Gastroesophageal sphincter (tissue), 4 donors: ENCODE measurements at regions not wholly inside any gene's neighbourhood (a gene's known extent, or its start where the extent isn't known, plus 50 kb on each side); places are given as distances from the start of the nearest gene placed in this dataset.

Experiments
- ATAC-seq: fragments of 150-250 bp; one replicate; pipeline ENCODE4 v1.9.1; 2016; ENCODE audit warnings: mild to moderate bottlenecking, moderate library complexity
- H3K27ac ChIP-seq, 4 donors: fragments of 200-600 bp; sonication (generic) in 3 of 4; 1 replicate in 3 of 4; 2 replicates in 1 of 4; pipeline ENCODE4 v1.5.1; 2016 to 2019
- H3K27me3 ChIP-seq: fragments of 200-600 bp; sonication (generic); one replicate; pipeline ENCODE4 v1.5.1; 2019
- H3K36me3 ChIP-seq, 2 donors: fragments of 200-600 bp; sonication (generic); one replicate each; pipeline ENCODE4 v1.5.1; 2019; ENCODE audit warnings: control low read depth in 1 of 2
- H3K4me1 ChIP-seq, 3 donors: fragments of 200-600 bp; sonication (generic); 1 replicate in 2 of 3; 2 replicates in 1 of 3; pipeline ENCODE4 v1.5.1; 2016 to 2019; ENCODE audit warnings: control low read depth in 2 of 3
- H3K4me3 ChIP-seq, 2 donors: fragments of 200-600 bp; sonication (generic); one replicate each; pipeline ENCODE4 v1.5.1; 2019; ENCODE audit warnings: mild to moderate bottlenecking in 1 of 2, moderate library complexity in 1 of 2
- H3K9me3 ChIP-seq, 3 donors: fragments of 200-600 bp; sonication (generic); one replicate each; pipeline ENCODE4 v1.5.1; 2017 to 2019; ENCODE audit warnings: control low read depth in 2 of 3
- EP300 ChIP-seq: sonication (generic); formaldehyde crosslinking; IDR thresholded peaks from one replicate; pipeline ENCODE4 v1.6.1; 2017; ENCODE audit warnings: antibody characterized with exemption, mild to moderate bottlenecking
- POLR2A ChIP-seq, 2 donors: fragments of 450-650 bp; IDR thresholded peaks; one replicate each; pipeline ENCODE4 v1.6.1; 2017; ENCODE audit warnings: antibody characterized with exemption in 2 of 2, mild to moderate bottlenecking in 2 of 2, moderate library complexity in 1 of 2
- POLR2AphosphoS5 ChIP-seq: sonication (generic); formaldehyde crosslinking; IDR thresholded peaks from one replicate; pipeline ENCODE4 v1.6.1; 2017; ENCODE audit warnings: antibody characterized with exemption
- WGBS, 2 donors: methylation state at CpG; one replicate each; pipeline ENCODE4 v1.1.5; 2018; ENCODE audit warnings: low coverage in 1 of 2; 5-methylcytosine and 5-hydroxymethylcytosine counted together
- TF ChIP-seq, protein P1 (sequence below), 4 experiments: fragments of 200-600 bp in 2 of 4; fragments of 450-650 bp in 2 of 4; sonication (generic) in 1 of 4; IDR thresholded peaks; one replicate each; pipeline ENCODE4 v1.5.1; 2017 to 2019; ENCODE audit warnings: antibody characterized with exemption in 4 of 4, mild to moderate bottlenecking in 2 of 4, moderate library complexity in 2 of 4

DNA sequence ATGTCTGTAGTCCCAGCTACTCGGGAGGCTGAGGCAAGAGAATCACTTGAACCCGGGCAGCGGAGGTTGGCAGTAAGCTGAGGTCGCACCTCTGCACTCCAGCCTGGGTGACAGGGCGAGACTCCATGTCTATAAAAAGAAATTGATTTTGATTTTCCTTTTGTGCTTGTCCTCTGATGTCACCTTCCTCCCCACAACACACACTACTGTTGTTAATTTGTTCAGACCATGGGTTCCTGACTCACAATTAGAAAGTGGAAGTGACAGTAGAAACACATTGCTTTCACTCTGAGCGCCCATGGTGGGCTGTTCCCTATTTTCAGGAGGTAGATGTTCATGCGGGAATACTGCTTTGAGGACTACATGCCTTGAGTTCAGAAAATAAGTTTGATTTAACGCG, 165.5 kb upstream of the KCNJ6 start:
- H3K4me1 ChIP-seq, result no peaks in the 10 kb centered on the region
- TF ChIP-seq, protein P1, sequence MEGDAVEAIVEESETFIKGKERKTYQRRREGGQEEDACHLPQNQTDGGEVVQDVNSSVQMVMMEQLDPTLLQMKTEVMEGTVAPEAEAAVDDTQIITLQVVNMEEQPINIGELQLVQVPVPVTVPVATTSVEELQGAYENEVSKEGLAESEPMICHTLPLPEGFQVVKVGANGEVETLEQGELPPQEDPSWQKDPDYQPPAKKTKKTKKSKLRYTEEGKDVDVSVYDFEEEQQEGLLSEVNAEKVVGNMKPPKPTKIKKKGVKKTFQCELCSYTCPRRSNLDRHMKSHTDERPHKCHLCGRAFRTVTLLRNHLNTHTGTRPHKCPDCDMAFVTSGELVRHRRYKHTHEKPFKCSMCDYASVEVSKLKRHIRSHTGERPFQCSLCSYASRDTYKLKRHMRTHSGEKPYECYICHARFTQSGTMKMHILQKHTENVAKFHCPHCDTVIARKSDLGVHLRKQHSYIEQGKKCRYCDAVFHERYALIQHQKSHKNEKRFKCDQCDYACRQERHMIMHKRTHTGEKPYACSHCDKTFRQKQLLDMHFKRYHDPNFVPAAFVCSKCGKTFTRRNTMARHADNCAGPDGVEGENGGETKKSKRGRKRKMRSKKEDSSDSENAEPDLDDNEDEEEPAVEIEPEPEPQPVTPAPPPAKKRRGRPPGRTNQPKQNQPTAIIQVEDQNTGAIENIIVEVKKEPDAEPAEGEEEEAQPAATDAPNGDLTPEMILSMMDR (IDR thresholded peaks at IDR 0.05), result no peak
- no peak for TF ChIP-seq POLR2AphosphoS5
- no peak for TF ChIP-seq POLR2A (IDR thresholded peaks at IDR 0.05)
- TF ChIP-seq EP300, result no peak
- H3K27me3 ChIP-seq, result no peaks in the 10 kb centered on the region
- WGBS, 2 donors, result 91 to 100% methylated on average over 3 to 9 of the region's 9 CpGs
- H3K9me3 ChIP-seq, result no peaks in the 10 kb centered on the region
- ATAC-seq, result no peak
- H3K36me3 ChIP-seq, result no peaks in the 10 kb centered on the region
- no peak overlapping the region for H3K27ac ChIP-seq
- H3K4me3 ChIP-seq, result no peak overlapping the region

DNA sequence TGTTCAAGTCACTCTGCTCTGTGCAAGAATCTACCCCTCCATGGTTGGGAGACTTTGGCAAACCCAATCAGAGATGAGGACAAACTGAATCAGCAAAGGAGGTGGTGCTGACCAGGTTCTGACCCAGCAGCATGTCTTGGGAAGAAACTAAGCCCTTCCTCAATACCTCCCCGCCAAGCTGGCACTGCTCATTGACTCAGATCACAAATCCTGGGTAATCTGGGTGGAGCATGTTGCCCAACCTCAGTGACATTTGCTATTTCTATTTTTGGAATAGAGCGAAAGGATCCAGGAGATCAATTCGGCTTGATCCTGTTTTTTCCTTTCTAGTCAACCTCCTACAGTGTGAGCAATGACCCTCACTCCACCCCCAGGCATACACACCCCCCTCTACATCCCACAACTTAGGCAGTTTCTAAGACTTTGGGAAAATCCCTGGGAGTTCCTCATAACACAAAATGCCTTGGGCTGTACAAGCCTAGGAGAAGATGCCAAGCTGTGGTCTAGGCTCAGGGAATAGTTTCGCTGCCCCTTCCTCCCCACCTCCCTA, 166.8 kb upstream of the KCNJ6 start:
- 66 to 77% methylated on average over 3 of the region's 4 CpGs for WGBS, 2 donors
- Histone ChIP-seq H3K9me3 (no peaks in the 10 kb centered on the region), H3K27ac (no peak overlapping the region), H3K27me3 (no peaks in the 10 kb centered on the region), H3K4me3 (no peak overlapping the region), H3K4me1 (no peaks in the 10 kb centered on the region), H3K36me3 (no peaks in the 10 kb centered on the region)
- ATAC-seq, result no peak
- TF ChIP-seq, protein P1 (IDR thresholded peaks at IDR 0.05), result no peak
- TF ChIP-seq POLR2AphosphoS5, result no peak
- TF ChIP-seq EP300, result no peak
- no peak for TF ChIP-seq POLR2A (IDR thresholded peaks at IDR 0.05)

- no peak overlapping the region for H3K4me3 ChIP-seq
- ATAC-seq, result no peak
- no peaks in the 10 kb centered on the region for H3K4me1 ChIP-seq
- TF ChIP-seq POLR2A (IDR thresholded peaks at IDR 0.05) (no peak), POLR2AphosphoS5 (no peak), EP300 (no peak)
- TF ChIP-seq, protein P1 (IDR thresholded peaks at IDR 0.05), result no peak
- no peaks in the 10 kb centered on the region for H3K9me3 ChIP-seq
- no peaks in the 10 kb centered on the region for H3K36me3 ChIP-seq
- no peaks in the 10 kb centered on the region for H3K27me3 ChIP-seq
- H3K27ac ChIP-seq, result no peak overlapping the region
Observed at GRCh38 chr21:38083535-38083934, 167.3 kb upstream of the KCNJ6 start.

DNA sequence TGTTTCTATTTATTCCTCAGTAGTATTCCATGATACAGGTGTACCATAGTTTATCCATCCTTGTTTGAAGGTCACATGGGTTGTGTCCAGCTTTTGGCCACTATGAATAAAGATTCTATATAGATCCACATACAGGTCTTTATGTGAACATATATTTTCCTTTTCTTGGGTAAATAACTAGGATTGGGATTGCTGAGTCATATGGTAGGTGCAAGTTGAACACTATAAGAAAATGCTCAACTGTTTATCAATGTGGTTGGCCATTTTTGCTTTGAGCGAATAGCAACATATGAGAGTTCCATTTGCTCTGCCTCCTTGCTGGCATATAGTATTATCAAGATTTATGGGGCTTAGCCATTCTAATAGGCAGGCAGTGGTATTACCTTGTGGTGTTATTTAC, 170.2 kb upstream of the KCNJ15 start:
- Histone ChIP-seq H3K36me3 (no peaks in the 10 kb centered on the region), H3K27me3 (no peaks in the 10 kb centered on the region), H3K4me1 (no peaks in the 10 kb centered on the region), H3K27ac (no peak overlapping the region), H3K4me3 (no peak overlapping the region), H3K9me3 (no peaks in the 10 kb centered on the region)
- TF ChIP-seq POLR2AphosphoS5 (no peak), POLR2A (IDR thresholded peaks at IDR 0.05) (no peak), EP300 (no peak)
- TF ChIP-seq, protein P1 (IDR thresholded peaks at IDR 0.05), result no peak
- ATAC-seq, result no peak
- WGBS, 2 donors, result 75 to 100% methylated on average over 1 of the region's 1 CpG

DNA sequence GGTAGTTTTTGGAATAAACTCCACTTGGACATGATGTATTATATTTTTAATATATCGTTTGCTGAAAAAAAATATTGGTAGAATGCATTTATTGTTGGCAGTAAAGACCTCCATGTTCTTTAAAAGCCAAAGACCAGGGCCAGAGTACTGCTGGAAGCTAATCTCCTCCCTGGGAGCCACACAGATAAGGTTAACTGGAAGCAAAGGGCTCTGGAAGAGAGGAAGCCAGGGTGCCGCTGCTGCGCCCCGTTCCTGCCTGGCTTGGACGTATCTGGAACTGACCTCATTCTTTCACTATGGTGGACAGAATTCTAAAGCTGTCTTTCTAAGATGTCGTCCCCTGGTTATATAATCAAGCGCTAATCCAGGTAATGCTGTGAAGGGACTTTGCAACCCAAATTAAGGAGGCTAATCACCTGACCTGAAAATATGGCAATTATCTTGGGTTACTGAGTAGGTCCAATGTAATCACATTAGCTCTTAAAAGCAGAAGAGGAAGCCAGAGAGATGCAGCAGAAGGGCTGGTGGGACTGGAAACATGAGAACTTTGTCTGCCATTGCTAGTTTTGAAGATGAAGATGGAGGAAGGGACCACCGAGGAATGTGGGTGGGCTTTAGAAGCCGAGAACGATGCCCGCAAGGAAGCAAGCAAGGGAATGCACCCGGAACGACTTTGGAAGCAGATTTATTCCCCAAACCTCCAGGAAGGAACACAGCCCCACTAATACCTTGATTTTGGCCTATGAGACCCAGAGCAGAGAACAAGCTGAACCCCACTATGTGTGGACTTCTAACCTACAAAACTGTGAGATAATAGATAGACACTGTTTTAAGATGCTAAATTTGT, 167.7 kb upstream of the KCNJ15 start:
- Histone ChIP-seq H3K9me3 (no peaks in the 10 kb centered on the region), H3K4me1 (no peaks in the 10 kb centered on the region), H3K27ac (no peak overlapping the region), H3K4me3 (no peak overlapping the region), H3K27me3 (no peaks in the 10 kb centered on the region), H3K36me3 (no peaks in the 10 kb centered on the region)
- WGBS, 2 donors, result 80 to 93% methylated on average over 5 to 13 of the region's 13 CpGs
- no peak for ATAC-seq
- TF ChIP-seq POLR2A (IDR thresholded peaks at IDR 0.05) (no peak), EP300 (no peak), POLR2AphosphoS5 (no peak)
- TF ChIP-seq, protein P1 (IDR thresholded peaks at IDR 0.05), result no peak
